ENCODE measurements at regions not wholly inside any gene's neighbourhood (a gene's known extent, or its start where the extent isn't known, plus 50 kb on each side); places are given as distances from the start of the nearest gene placed in this dataset.

DNA sequence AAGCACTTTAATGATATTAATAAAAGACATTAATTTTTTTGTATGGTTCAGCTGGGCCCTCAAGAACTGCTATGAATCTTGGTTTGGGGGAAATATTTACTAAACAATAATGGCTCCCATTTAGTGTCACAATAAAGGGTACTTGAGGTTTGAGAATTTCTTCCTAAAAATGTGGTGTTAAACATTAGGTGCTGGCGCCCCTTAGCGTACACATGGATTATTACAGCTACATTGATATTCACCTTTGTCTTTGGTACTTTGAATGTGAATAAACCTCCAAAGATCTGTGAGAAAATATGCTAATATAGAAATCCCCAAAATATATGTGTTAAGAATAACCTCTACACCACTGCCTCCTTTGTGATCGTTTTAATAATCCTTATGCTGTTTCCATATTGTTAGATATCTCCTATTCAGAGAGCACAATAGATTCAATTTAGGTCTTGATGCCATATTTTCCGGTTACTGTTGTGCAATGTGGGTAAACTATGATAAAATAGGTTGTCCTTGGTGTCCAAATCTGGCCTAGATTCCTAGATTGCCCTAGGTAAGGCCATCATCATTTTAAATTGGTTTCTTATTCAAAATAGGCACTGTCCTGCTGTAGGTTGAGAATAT, 161.8 kb upstream of the CACNA2D1 start:
- Histone ChIP-seq H3K79me2 (ENCODE audit: insufficient read depth, low read length) (no peaks in the 10 kb centered on the region), H3K9me2 (replicated peaks; ENCODE audit: insufficient read depth, low read length) (no peaks in the 10 kb centered on the region), H3K9me3 (ENCODE audit: insufficient read depth, low read length) (no peaks in the 10 kb centered on the region), H3K27ac (ENCODE audit: low read depth, low read length) (no peak overlapping the region), H3K4me2 (ENCODE audit: low read depth, low read length, poor library complexity, severe bottlenecking) (no peak overlapping the region), H3K27me3 (ENCODE audit: low read length) (no peaks in the 10 kb centered on the region), H3K4me3 (ENCODE audit: insufficient read depth, low read length, poor library complexity, severe bottlenecking) (no peak overlapping the region), H4K20me1 (ENCODE audit: low read depth, low read length) (no peaks in the 10 kb centered on the region; the same call in 1 of the 2 replicates), H3F3A (ENCODE audit: insufficient read depth) (no peaks in the 10 kb centered on the region), H3K36me3 (ENCODE audit: low read length) (no peaks in the 10 kb centered on the region), H3K9ac (ENCODE audit: low read length) (no peak overlapping the region), H2AFZ (ENCODE audit: low read depth, low read length, severe bottlenecking) (no peak overlapping the region)
- TF ChIP-seq CTCF (IDR thresholded peaks at IDR 0.05; ENCODE audit: insufficient read depth, low read length, poor library complexity, severe bottlenecking): peak; percentile 90
- no peak for TF ChIP-seq EZH2phosphoT487 (conservative IDR thresholded peaks at IDR 0.05; ENCODE audit: low read length)

- Histone ChIP-seq H3K9ac (ENCODE audit: low read length) (no peak overlapping the region), H3F3A (ENCODE audit: insufficient read depth) (no peaks in the 10 kb centered on the region), H3K27ac (ENCODE audit: low read depth, low read length) (no peak overlapping the region), H3K9me3 (ENCODE audit: insufficient read depth, low read length) (no peaks in the 10 kb centered on the region), H3K9me2 (replicated peaks; ENCODE audit: insufficient read depth, low read length) (no peaks in the 10 kb centered on the region), H4K20me1 (ENCODE audit: low read depth, low read length) (no peaks in the 10 kb centered on the region; the same call in 1 of the 2 replicates), H3K27me3 (ENCODE audit: low read length) (no peaks in the 10 kb centered on the region), H3K36me3 (ENCODE audit: low read length) (no peaks in the 10 kb centered on the region), H3K79me2 (ENCODE audit: insufficient read depth, low read length) (no peaks in the 10 kb centered on the region), H3K4me3 (ENCODE audit: insufficient read depth, low read length, poor library complexity, severe bottlenecking) (no peak overlapping the region), H3K4me2 (ENCODE audit: low read depth, low read length, poor library complexity, severe bottlenecking) (no peak overlapping the region), H2AFZ (ENCODE audit: low read depth, low read length, severe bottlenecking) (no peak overlapping the region)
- TF ChIP-seq CTCF (IDR thresholded peaks at IDR 0.05; ENCODE audit: insufficient read depth, low read length, poor library complexity, severe bottlenecking): no peak
- no peak for TF ChIP-seq EZH2phosphoT487 (conservative IDR thresholded peaks at IDR 0.05; ENCODE audit: low read length)
Observed at GRCh38 chr7:82602066-82602465, 158.5 kb upstream of the CACNA2D1 start.

DNA sequence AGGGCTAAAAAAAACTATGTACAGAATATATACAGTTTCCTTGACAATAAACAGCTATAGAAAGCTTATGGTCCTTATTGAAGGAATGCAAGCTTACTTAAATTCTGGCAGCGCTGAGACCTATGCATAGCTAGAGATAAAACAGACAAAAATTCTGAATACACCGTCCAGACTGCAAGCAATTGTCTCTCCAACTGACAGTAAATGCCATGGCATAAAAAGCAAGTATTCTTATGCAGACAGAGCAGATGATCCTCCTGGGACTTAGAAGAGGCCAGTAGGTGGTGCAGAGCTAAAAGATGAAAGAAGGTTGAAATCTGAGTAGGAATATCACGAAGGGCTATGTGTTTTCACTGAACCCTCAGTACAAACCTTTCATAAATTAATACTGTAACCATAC, 157.0 kb upstream of the CACNA2D1 start:
- TF ChIP-seq CTCF (IDR thresholded peaks at IDR 0.05; ENCODE audit: insufficient read depth, low read length, poor library complexity, severe bottlenecking) (no peak), EZH2phosphoT487 (conservative IDR thresholded peaks at IDR 0.05; ENCODE audit: low read length) (no peak)
- Histone ChIP-seq H3K4me3 (ENCODE audit: insufficient read depth, low read length, poor library complexity, severe bottlenecking) (no peak overlapping the region), H2AFZ (ENCODE audit: low read depth, low read length, severe bottlenecking) (no peak overlapping the region), H4K20me1 (ENCODE audit: low read depth, low read length) (no peaks in the 10 kb centered on the region), H3K4me2 (ENCODE audit: low read depth, low read length, poor library complexity, severe bottlenecking) (no peak overlapping the region), H3K27ac (ENCODE audit: low read depth, low read length) (no peak overlapping the region), H3K9ac (ENCODE audit: low read length) (no peak overlapping the region), H3K36me3 (ENCODE audit: low read length) (no peaks in the 10 kb centered on the region), H3K79me2 (ENCODE audit: insufficient read depth, low read length) (no peaks in the 10 kb centered on the region), H3K9me3 (ENCODE audit: insufficient read depth, low read length) (no peaks in the 10 kb centered on the region), H3K27me3 (ENCODE audit: low read length) (no peaks in the 10 kb centered on the region), H3K9me2 (replicated peaks; ENCODE audit: insufficient read depth, low read length) (no peaks in the 10 kb centered on the region), H3F3A (ENCODE audit: insufficient read depth) (no peaks in the 10 kb centered on the region)
